ENCODE measurements at regions not wholly inside any gene's neighbourhood (a gene's known extent, or its start where the extent isn't known, plus 50 kb on each side); places are given as distances from the start of the nearest gene placed in this dataset.

DNA sequence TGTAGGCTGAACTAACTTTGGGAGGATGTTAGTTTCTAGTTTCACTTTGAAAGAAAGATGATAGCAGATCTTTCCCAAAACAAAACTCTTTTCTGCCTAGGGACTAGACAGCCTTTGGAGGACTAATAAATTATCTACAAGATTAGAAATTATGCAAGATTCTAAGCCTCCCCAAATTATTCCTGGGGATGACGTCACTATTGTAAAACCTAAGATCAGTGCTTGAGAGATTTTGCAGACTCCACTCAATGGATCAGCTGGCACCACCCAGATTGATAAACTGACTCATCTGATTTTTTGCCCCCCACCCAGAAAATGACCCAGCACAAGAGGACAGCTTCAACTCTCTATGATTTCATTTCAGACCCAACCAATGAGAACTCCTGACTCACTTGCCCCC is 1057.9 kb upstream of the DIAPH2 start:
- H3K4me1 Mint-ChIP-seq (ENCODE audit: low read depth) = no peaks in the 10 kb centered on the region
- peaks cover 46% of the 10 kb centered on the region for H3K9me3 Mint-ChIP-seq (ENCODE audit: low read depth)
- TF ChIP-seq CTCF (IDR thresholded peaks at IDR 0.05) = no peak
- no peaks in the 10 kb centered on the region for H3K27me3 Mint-ChIP-seq (ENCODE audit: low read depth)
- no peak for DNase-seq (ENCODE audit: low spot score)
- no peak overlapping the region for H3K4me3 Mint-ChIP-seq (ENCODE audit: unreplicated experiment)
- no peak overlapping the region for H3K27ac Mint-ChIP-seq (ENCODE audit: unreplicated experiment)
- H3K36me3 Mint-ChIP-seq (ENCODE audit: low read depth) = no peaks in the 10 kb centered on the region

DNA sequence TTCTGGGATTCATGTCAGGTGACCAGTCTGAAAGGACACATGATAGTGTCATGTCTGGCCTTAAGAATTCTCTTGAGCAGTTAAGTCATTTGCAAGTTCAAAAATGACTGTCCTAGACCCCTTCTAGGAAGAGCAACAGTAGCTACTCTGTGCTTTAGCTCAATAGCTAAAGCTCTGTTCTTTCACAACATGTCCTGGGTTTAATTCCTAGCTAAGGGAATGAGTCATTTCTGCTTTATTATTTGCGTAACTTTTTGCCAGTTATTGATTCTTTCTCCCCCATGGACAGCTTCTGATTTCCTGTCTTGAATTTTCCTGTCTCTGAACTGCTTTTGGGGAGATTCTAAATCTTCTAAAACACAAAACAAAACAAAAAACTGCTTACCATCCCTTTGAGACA is 1055.8 kb upstream of the DIAPH2 start:
- no peak for DNase-seq (ENCODE audit: low spot score)
- no peaks in the 10 kb centered on the region for H3K36me3 Mint-ChIP-seq (ENCODE audit: low read depth)

DNA sequence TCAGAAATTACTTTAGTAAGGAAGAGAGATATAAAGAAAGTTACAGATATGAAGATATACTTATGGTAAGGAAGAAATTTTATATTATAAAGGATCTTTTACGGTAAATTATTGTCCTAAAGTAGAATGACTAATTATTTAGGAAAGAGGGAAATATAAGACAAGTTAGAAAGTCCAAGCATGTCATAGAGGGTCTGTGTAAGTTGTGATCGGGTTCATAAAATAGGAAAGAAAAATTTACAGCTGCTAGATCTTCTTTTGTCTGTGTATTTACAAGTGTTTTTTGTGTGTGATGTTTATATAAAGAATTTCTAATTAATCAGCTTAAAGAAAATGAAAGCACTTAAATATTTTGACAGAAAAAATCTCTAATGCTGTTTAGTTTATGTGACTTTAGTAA is 1054.9 kb upstream of the DIAPH2 start:
- Mint-ChIP-seq H3K36me3 (ENCODE audit: low read depth) (no peaks in the 10 kb centered on the region), H3K4me3 (ENCODE audit: unreplicated experiment) (no peak overlapping the region), H3K4me1 (ENCODE audit: low read depth) (no peaks in the 10 kb centered on the region), H3K9me3 (ENCODE audit: low read depth) (peaks cover 44% of the 10 kb centered on the region), H3K27ac (ENCODE audit: unreplicated experiment) (no peak overlapping the region), H3K27me3 (ENCODE audit: low read depth) (no peaks in the 10 kb centered on the region)
- no peak for TF ChIP-seq CTCF (IDR thresholded peaks at IDR 0.05)
- no peak for DNase-seq (ENCODE audit: low spot score)

More for the DNA sequence above, 1055.8 kb upstream of the DIAPH2 start:
- Mint-ChIP-seq H3K9me3 (ENCODE audit: low read depth) (peaks cover 43% of the 10 kb centered on the region), H3K4me1 (ENCODE audit: low read depth) (no peaks in the 10 kb centered on the region), H3K27me3 (ENCODE audit: low read depth) (no peaks in the 10 kb centered on the region), H3K27ac (ENCODE audit: unreplicated experiment) (no peak overlapping the region), H3K4me3 (ENCODE audit: unreplicated experiment) (no peak overlapping the region)
- TF ChIP-seq CTCF (IDR thresholded peaks at IDR 0.05) = no peak

DNA sequence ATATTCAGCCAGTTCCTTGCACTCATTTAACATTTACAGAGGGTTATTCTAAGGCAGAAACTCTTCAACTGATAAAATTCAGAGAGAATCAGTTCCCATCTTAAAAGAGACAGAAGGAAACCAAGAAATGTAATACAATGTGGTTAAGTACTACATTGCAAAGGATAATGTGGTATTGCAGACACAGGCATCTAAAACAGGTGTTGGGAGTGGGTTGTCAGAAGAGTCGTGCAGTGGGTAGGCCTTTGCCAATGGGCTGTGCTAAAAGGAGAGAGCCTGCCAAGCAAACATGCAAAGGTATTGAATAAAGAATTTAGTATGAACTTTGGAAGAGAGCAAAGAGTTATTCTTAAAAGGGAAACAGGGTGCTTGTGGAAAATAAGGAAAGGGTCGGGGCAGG is 1044.4 kb upstream of the DIAPH2 start:
- H3K27me3 Mint-ChIP-seq (ENCODE audit: low read depth) = no peaks in the 10 kb centered on the region
- H3K4me3 Mint-ChIP-seq (ENCODE audit: unreplicated experiment) = no peak overlapping the region
- no peaks in the 10 kb centered on the region for H3K4me1 Mint-ChIP-seq (ENCODE audit: low read depth)
- no peak overlapping the region for H3K27ac Mint-ChIP-seq (ENCODE audit: unreplicated experiment)
- TF ChIP-seq CTCF (IDR thresholded peaks at IDR 0.05) = no peak
- DNase-seq (ENCODE audit: low spot score) = no peak
- H3K36me3 Mint-ChIP-seq (ENCODE audit: low read depth) = no peaks in the 10 kb centered on the region
- peaks cover 23% of the 10 kb centered on the region for H3K9me3 Mint-ChIP-seq (ENCODE audit: low read depth)

- H3K27me3 Mint-ChIP-seq (ENCODE audit: low read depth) = no peaks in the 10 kb centered on the region
- H3K4me3 Mint-ChIP-seq (ENCODE audit: unreplicated experiment) = no peak overlapping the region
- TF ChIP-seq CTCF (IDR thresholded peaks at IDR 0.05) = no peak
- peaks cover 13% of the 10 kb centered on the region for H3K9me3 Mint-ChIP-seq (ENCODE audit: low read depth)
- H3K36me3 Mint-ChIP-seq (ENCODE audit: low read depth) = no peaks in the 10 kb centered on the region
- H3K4me1 Mint-ChIP-seq (ENCODE audit: low read depth) = no peaks in the 10 kb centered on the region
- H3K27ac Mint-ChIP-seq (ENCODE audit: unreplicated experiment) = no peak overlapping the region
- no peak for DNase-seq (ENCODE audit: low spot score)
Observed at GRCh38 chrX:95645738-95646137, 1038.9 kb upstream of the DIAPH2 start.

All from chondrocyte (in vitro differentiated cells).